ENCODE measurements at regions not wholly inside any gene's neighbourhood (a gene's known extent, or its start where the extent isn't known, plus 50 kb on each side); places are given as distances from the start of the nearest gene placed in this dataset.

- Histone ChIP-seq H3K4me3 (ENCODE audit: low read length) (no peak overlapping the region), H3K9me3 (ENCODE audit: control insufficient read depth, low read length) (no peaks in the 10 kb centered on the region), H3K27ac (ENCODE audit: low read length) (no peak overlapping the region), H3K4me1 (ENCODE audit: control insufficient read depth, insufficient read depth, low read length) (no peaks in the 10 kb centered on the region), H3K27me3 (ENCODE audit: control insufficient read depth, insufficient read depth) (no peaks in the 10 kb centered on the region)
- WGBS, result 90% methylated on average over 15 of the region's 15 CpGs
- DNase-seq (no peak), ATAC-seq (no peak)
- intact Hi-C loops (cut with DNase I), result no loop called here
Observed at GRCh38 chr14:76307786-76308780, 67.9 kb upstream of the ESRRB start.

GRCh38 chr14:76309572-76310162, 66.3 kb upstream of the ESRRB start:
- Histone ChIP-seq H3K4me3 (ENCODE audit: low read length) (no peak overlapping the region), H3K27me3 (ENCODE audit: control insufficient read depth, insufficient read depth) (no peaks in the 10 kb centered on the region), H3K4me1 (ENCODE audit: control insufficient read depth, insufficient read depth, low read length) (no peaks in the 10 kb centered on the region), H3K9me3 (ENCODE audit: control insufficient read depth, low read length) (no peaks in the 10 kb centered on the region), H3K27ac (ENCODE audit: low read length) (peak overlapping the region; percentile 84)
- ATAC-seq, result no peak
- no peak for DNase-seq
- 80% methylated on average over 8 of the region's 8 CpGs for WGBS
- intact Hi-C loops (cut with DNase I), result no loop called here

GRCh38 chr14:76311079-76311758, 64.7 kb upstream of the ESRRB start:
- no peaks in the 10 kb centered on the region for H3K9me3 ChIP-seq (ENCODE audit: control insufficient read depth, low read length)
- H3K27me3 ChIP-seq (ENCODE audit: control insufficient read depth, insufficient read depth), result no peaks in the 10 kb centered on the region
- no peak for ATAC-seq
- no peak for DNase-seq
- 23% methylated on average over 13 of the region's 13 CpGs for WGBS
- peak overlapping the region; percentile 49 for H3K4me3 ChIP-seq (ENCODE audit: low read length)
- intact Hi-C loops (cut with DNase I), result no loop called here
- H3K27ac ChIP-seq (ENCODE audit: low read length), result no peak overlapping the region
- H3K4me1 ChIP-seq (ENCODE audit: control insufficient read depth, insufficient read depth, low read length), result no peaks in the 10 kb centered on the region

GRCh38 chr14:76312821-76313220, 63.1 kb upstream of the ESRRB start:
- ATAC-seq, result no peak
- Histone ChIP-seq H3K27me3 (ENCODE audit: control insufficient read depth, insufficient read depth) (no peaks in the 10 kb centered on the region), H3K27ac (ENCODE audit: low read length) (no peak overlapping the region), H3K4me3 (ENCODE audit: low read length) (no peak overlapping the region), H3K4me1 (ENCODE audit: control insufficient read depth, insufficient read depth, low read length) (no peaks in the 10 kb centered on the region), H3K9me3 (ENCODE audit: control insufficient read depth, low read length) (no peaks in the 10 kb centered on the region)
- DNase-seq, result no peak
- intact Hi-C loops (cut with DNase I), result no loop called here
- 63% methylated on average over 4 of the region's 4 CpGs for WGBS

GRCh38 chr14:76313303-76313702, 62.6 kb upstream of the ESRRB start:
- intact Hi-C loops (cut with DNase I), result no loop called here
- Histone ChIP-seq H3K4me3 (ENCODE audit: low read length) (no peak overlapping the region), H3K27ac (ENCODE audit: low read length) (no peak overlapping the region), H3K9me3 (ENCODE audit: control insufficient read depth, low read length) (no peaks in the 10 kb centered on the region), H3K4me1 (ENCODE audit: control insufficient read depth, insufficient read depth, low read length) (peaks cover 3% of the 10 kb centered on the region), H3K27me3 (ENCODE audit: control insufficient read depth, insufficient read depth) (no peaks in the 10 kb centered on the region)
- ATAC-seq, result no peak
- 58% methylated on average over 4 of the region's 4 CpGs for WGBS
- no peak for DNase-seq

GRCh38 chr14:76313852-76314251, 62.1 kb upstream of the ESRRB start:
- intact Hi-C loops (cut with DNase I), result no loop called here
- Histone ChIP-seq H3K9me3 (ENCODE audit: control insufficient read depth, low read length) (no peaks in the 10 kb centered on the region), H3K4me3 (ENCODE audit: low read length) (no peak overlapping the region), H3K27me3 (ENCODE audit: control insufficient read depth, insufficient read depth) (no peaks in the 10 kb centered on the region), H3K4me1 (ENCODE audit: control insufficient read depth, insufficient read depth, low read length) (peaks cover 3% of the 10 kb centered on the region), H3K27ac (ENCODE audit: low read length) (no peak overlapping the region)
- ATAC-seq (no peak), DNase-seq (no peak)
- 60% methylated on average over 3 of the region's 3 CpGs for WGBS

- Histone ChIP-seq H3K27me3 (ENCODE audit: control insufficient read depth, insufficient read depth) (no peaks in the 10 kb centered on the region), H3K4me1 (ENCODE audit: control insufficient read depth, insufficient read depth, low read length) (peaks cover 3% of the 10 kb centered on the region), H3K4me3 (ENCODE audit: low read length) (no peak overlapping the region), H3K27ac (ENCODE audit: low read length) (no peak overlapping the region), H3K9me3 (ENCODE audit: control insufficient read depth, low read length) (no peaks in the 10 kb centered on the region)
- intact Hi-C loops (cut with DNase I), result no loop called here
- no peak for ATAC-seq
- WGBS, result 62% methylated on average over 7 of the region's 7 CpGs
- no peak for DNase-seq
Observed at GRCh38 chr14:76314521-76315034, 61.4 kb upstream of the ESRRB start.

- intact Hi-C loops (cut with DNase I), result no loop called here
- Histone ChIP-seq H3K4me3 (ENCODE audit: low read length) (no peak overlapping the region), H3K27me3 (ENCODE audit: control insufficient read depth, insufficient read depth) (no peaks in the 10 kb centered on the region), H3K27ac (ENCODE audit: low read length) (no peak overlapping the region), H3K4me1 (ENCODE audit: control insufficient read depth, insufficient read depth, low read length) (peaks cover 8% of the 10 kb centered on the region), H3K9me3 (ENCODE audit: control insufficient read depth, low read length) (no peaks in the 10 kb centered on the region)
- no peak for ATAC-seq
- 66% methylated on average over 5 of the region's 5 CpGs for whole genome bisulfite sequencing
- DNase-seq, result no peak
Observed at GRCh38 chr14:76320486-76320885, 55.5 kb upstream of the ESRRB start.

GRCh38 chr14:76320975-76321374, 55.0 kb upstream of the ESRRB start:
- Histone ChIP-seq H3K27me3 (ENCODE audit: control insufficient read depth, insufficient read depth) (no peaks in the 10 kb centered on the region), H3K27ac (ENCODE audit: low read length) (no peak overlapping the region), H3K4me3 (ENCODE audit: low read length) (no peak overlapping the region), H3K9me3 (ENCODE audit: control insufficient read depth, low read length) (no peaks in the 10 kb centered on the region), H3K4me1 (ENCODE audit: control insufficient read depth, insufficient read depth, low read length) (peaks cover 8% of the 10 kb centered on the region)
- 88% methylated on average over 4 of the region's 4 CpGs for WGBS
- intact Hi-C loops (cut with DNase I), result no loop called here
- no peak for DNase-seq
- no peak for ATAC-seq

GRCh38 chr14:76322594-76323220, 53.2 kb upstream of the ESRRB start:
- H3K9me3 ChIP-seq (ENCODE audit: control insufficient read depth, low read length), result no peaks in the 10 kb centered on the region
- no peak for DNase-seq
- H3K27ac ChIP-seq (ENCODE audit: low read length), result no peak overlapping the region
- intact Hi-C loops (cut with DNase I), result no loop called here
- no peaks in the 10 kb centered on the region for H3K27me3 ChIP-seq (ENCODE audit: control insufficient read depth, insufficient read depth)
- no peak for ATAC-seq
- peaks cover 8% of the 10 kb centered on the region for H3K4me1 ChIP-seq (ENCODE audit: control insufficient read depth, insufficient read depth, low read length)
- H3K4me3 ChIP-seq (ENCODE audit: low read length), result no peak overlapping the region
- WGBS, result 84% methylated on average over 12 of the region's 12 CpGs

Data from right cardiac atrium (tissue), 5 donors.